ENCODE measurements at regions not wholly inside any gene's neighbourhood (a gene's known extent, or its start where the extent isn't known, plus 50 kb on each side); places are given as distances from the start of the nearest gene placed in this dataset.

GRCh38 chr6:14452567-14453527 is 335.3 kb downstream of the CD83 start:
- Histone ChIP-seq H3K4me2 (ENCODE audit: unreplicated experiment) (no peak overlapping the region), H3K27ac (no peak overlapping the region), H3K4me1 (ENCODE audit: insufficient read depth) (peaks cover 11% of the 10 kb centered on the region), H3K36me3 (ENCODE audit: low read depth) (no peaks in the 10 kb centered on the region), H3K4me3 (no peak overlapping the region), H4K20me1 (ENCODE audit: insufficient read depth) (no peaks in the 10 kb centered on the region), H2AFZ (no peak overlapping the region), H3K9me2 (ENCODE audit: insufficient read depth) (no peaks in the 10 kb centered on the region), H3K27me3 (replicated peaks; ENCODE audit: insufficient read depth) (no peaks in the 10 kb centered on the region), H3F3A (ENCODE audit: insufficient read depth) (no peaks in the 10 kb centered on the region), H3K9ac (no peak overlapping the region), H3K9me3 (ENCODE audit: low read depth) (no peaks in the 10 kb centered on the region), H3K79me2 (ENCODE audit: insufficient read depth) (no peaks in the 10 kb centered on the region)
- WGBS, 2 experiments (ENCODE audit: low coverage in 1 of 2, low lambda C conversion rate in 2 of 2, missing lambda C conversion rate in 2 of 2) = 93 to 97% methylated on average over 17 of the region's 17 CpGs
- no peak for DNase-seq
- in situ Hi-C loops (cut with MboI) = no loop called here
- TF ChIP-seq EZH2phosphoT487 (IDR thresholded peaks at IDR 0.05; ENCODE audit: insufficient read depth, low read depth) = no peak
- no peak for TF ChIP-seq EZH2 (IDR thresholded peaks at IDR 0.05; ENCODE audit: insufficient read depth, poor library complexity, severe bottlenecking)

GRCh38 chr6:14453712-14454472 is 336.3 kb downstream of the CD83 start:
- DNase-seq = no peak
- Histone ChIP-seq H3K27ac (no peak overlapping the region), H3K4me1 (ENCODE audit: insufficient read depth) (peaks cover 21% of the 10 kb centered on the region), H2AFZ (no peak overlapping the region), H3K27me3 (replicated peaks; ENCODE audit: insufficient read depth) (no peaks in the 10 kb centered on the region), H3K9me3 (ENCODE audit: low read depth) (no peaks in the 10 kb centered on the region), H4K20me1 (ENCODE audit: insufficient read depth) (no peaks in the 10 kb centered on the region), H3K79me2 (ENCODE audit: insufficient read depth) (no peaks in the 10 kb centered on the region), H3K9me2 (ENCODE audit: insufficient read depth) (no peaks in the 10 kb centered on the region), H3K36me3 (ENCODE audit: low read depth) (no peaks in the 10 kb centered on the region), H3K4me2 (ENCODE audit: unreplicated experiment) (no peak overlapping the region), H3K9ac (no peak overlapping the region), H3F3A (ENCODE audit: insufficient read depth) (peaks cover 5% of the 10 kb centered on the region; the same call in 1 of the 2 replicates), H3K4me3 (no peak overlapping the region)
- WGBS, 2 experiments (ENCODE audit: low coverage in 1 of 2, low lambda C conversion rate in 2 of 2, missing lambda C conversion rate in 2 of 2) = 89 to 92% methylated on average over 6 of the region's 6 CpGs
- in situ Hi-C loops (cut with MboI) = no loop called here
- TF ChIP-seq EZH2 (IDR thresholded peaks at IDR 0.05; ENCODE audit: insufficient read depth, poor library complexity, severe bottlenecking) (no peak), EZH2phosphoT487 (IDR thresholded peaks at IDR 0.05; ENCODE audit: insufficient read depth, low read depth) (no peak)

- Histone ChIP-seq H4K20me1 (ENCODE audit: insufficient read depth) (no peaks in the 10 kb centered on the region), H3K9me2 (ENCODE audit: insufficient read depth) (no peaks in the 10 kb centered on the region), H3K27ac (no peak overlapping the region), H3K9me3 (ENCODE audit: low read depth) (no peaks in the 10 kb centered on the region), H3K36me3 (ENCODE audit: low read depth) (no peaks in the 10 kb centered on the region), H3K9ac (no peak overlapping the region), H3K4me3 (no peak overlapping the region), H3K4me1 (ENCODE audit: insufficient read depth) (peaks cover 24% of the 10 kb centered on the region), H3K79me2 (ENCODE audit: insufficient read depth) (no peaks in the 10 kb centered on the region), H3K4me2 (ENCODE audit: unreplicated experiment) (no peak overlapping the region), H3K27me3 (replicated peaks; ENCODE audit: insufficient read depth) (no peaks in the 10 kb centered on the region), H3F3A (ENCODE audit: insufficient read depth) (peaks cover 5% of the 10 kb centered on the region; the same call in 1 of the 2 replicates), H2AFZ (no peak overlapping the region)
- in situ Hi-C loops (cut with MboI) = no loop called here
- no peak for DNase-seq
- TF ChIP-seq EZH2phosphoT487 (IDR thresholded peaks at IDR 0.05; ENCODE audit: insufficient read depth, low read depth) (no peak), EZH2 (IDR thresholded peaks at IDR 0.05; ENCODE audit: insufficient read depth, poor library complexity, severe bottlenecking) (no peak)
- 94% methylated on average over 4 of the region's 4 CpGs for WGBS, 2 experiments (ENCODE audit: low coverage in 1 of 2, low lambda C conversion rate in 2 of 2, missing lambda C conversion rate in 2 of 2)
Measured at GRCh38 chr6:14454473-14454775, 336.9 kb downstream of the CD83 start.

GRCh38 chr6:14455427-14455826 is 337.9 kb downstream of the CD83 start:
- 88 to 92% methylated on average over 3 of the region's 3 CpGs for WGBS, 2 experiments (ENCODE audit: low coverage in 1 of 2, low lambda C conversion rate in 2 of 2, missing lambda C conversion rate in 2 of 2)

More at GRCh38 chr6:14455427-14455826, 337.9 kb downstream of the CD83 start:
- no peaks in the 10 kb centered on the region for H3K9me3 ChIP-seq (ENCODE audit: low read depth)
- H3K4me1 ChIP-seq (ENCODE audit: insufficient read depth) = peaks cover 18% of the 10 kb centered on the region
- H3K36me3 ChIP-seq (ENCODE audit: low read depth) = no peaks in the 10 kb centered on the region
- DNase-seq = no peak
- in situ Hi-C loops (cut with MboI) = no loop called here
- no peaks in the 10 kb centered on the region for H3K79me2 ChIP-seq (ENCODE audit: insufficient read depth)
- no peaks in the 10 kb centered on the region for H3K27me3 ChIP-seq (replicated peaks; ENCODE audit: insufficient read depth)
- H3F3A ChIP-seq (ENCODE audit: insufficient read depth) = peaks cover 5% of the 10 kb centered on the region; the same call in 1 of the 2 replicates
- no peak overlapping the region for H3K4me3 ChIP-seq
- TF ChIP-seq EZH2phosphoT487 (IDR thresholded peaks at IDR 0.05; ENCODE audit: insufficient read depth, low read depth) = no peak
- TF ChIP-seq EZH2 (IDR thresholded peaks at IDR 0.05; ENCODE audit: insufficient read depth, poor library complexity, severe bottlenecking) = no peak
- no peaks in the 10 kb centered on the region for H4K20me1 ChIP-seq (ENCODE audit: insufficient read depth)
- H3K9ac ChIP-seq = no peak overlapping the region
- H3K9me2 ChIP-seq (ENCODE audit: insufficient read depth) = no peaks in the 10 kb centered on the region
- no peak overlapping the region for H2AFZ ChIP-seq
- no peak overlapping the region for H3K4me2 ChIP-seq (ENCODE audit: unreplicated experiment)
- no peak overlapping the region for H3K27ac ChIP-seq

All from GM23248 (cell line).